GM18870 (cell line): ENCODE measurements at regions not wholly inside any gene's neighbourhood (a gene's known extent, or its start where the extent isn't known, plus 50 kb on each side); places are given as distances from the start of the nearest gene placed in this dataset.
"Not testable (repeated sequence)": the region's sequence is repeated elsewhere in the genome, so short reads cannot be mapped to it uniquely, and the experiment has no call there.

ENCODE experiments used
- ATAC-seq: cut with Tn5 transposase; IDR thresholded peaks from one replicate; pipeline ENCODE4 v1.9.1; 2021; ENCODE audit warnings: moderate library complexity; ENCODE audit not compliant: unreplicated experiment

GRCh38 chr18:70705831-70706416, 417.1 kb downstream of the SOCS6 start:
- ATAC-seq, result no peak

DNA sequence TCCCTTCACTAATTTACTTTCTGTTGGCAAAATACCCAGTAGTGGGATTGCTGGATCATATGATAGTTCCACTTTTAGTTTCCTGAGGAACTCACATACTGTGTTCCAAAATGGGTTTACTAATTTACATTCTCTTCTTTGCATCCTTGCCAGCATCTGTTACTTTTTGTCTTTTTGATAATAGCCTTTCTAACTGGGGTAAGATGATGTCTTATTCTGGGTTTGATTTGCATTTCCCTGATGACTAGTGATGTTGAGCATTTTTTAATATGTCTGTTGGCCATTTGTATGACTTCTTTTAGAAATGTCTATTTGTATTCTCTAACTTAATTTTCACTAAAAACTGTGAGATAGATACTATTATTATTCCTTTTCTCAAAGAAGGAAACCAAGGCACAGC, 411.7 kb downstream of the SOCS6 start:
- no peak for ATAC-seq

GRCh38 chr18:70698574-70698973, 409.7 kb downstream of the SOCS6 start:
- ATAC-seq, result no peak

- ATAC-seq, result no peak
Measured at GRCh38 chr18:70693246-70693645, 404.4 kb downstream of the SOCS6 start.

DNA sequence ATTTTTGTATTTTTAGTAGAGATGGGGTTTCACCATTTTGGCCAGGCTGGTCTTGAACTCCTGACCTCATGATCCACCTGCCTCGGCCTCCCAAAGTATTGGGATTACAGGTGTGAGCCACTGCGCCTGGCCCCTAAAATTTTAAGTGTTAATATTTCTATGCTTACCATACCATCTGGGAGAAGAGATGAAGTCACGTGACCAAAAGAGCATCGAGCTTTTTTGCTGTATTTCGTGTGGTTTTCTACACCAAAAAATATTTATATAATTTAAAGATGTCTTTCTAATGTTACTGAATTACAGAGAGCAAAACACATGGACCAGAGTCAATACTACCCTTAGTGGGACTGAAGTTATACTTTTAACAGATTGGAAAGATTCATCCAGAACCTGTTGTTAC, 400.9 kb downstream of the SOCS6 start:
- ATAC-seq, result not testable (repeated sequence)

- ATAC-seq, result no peak
Measured at GRCh38 chr18:70688286-70688685, 399.4 kb downstream of the SOCS6 start.

DNA sequence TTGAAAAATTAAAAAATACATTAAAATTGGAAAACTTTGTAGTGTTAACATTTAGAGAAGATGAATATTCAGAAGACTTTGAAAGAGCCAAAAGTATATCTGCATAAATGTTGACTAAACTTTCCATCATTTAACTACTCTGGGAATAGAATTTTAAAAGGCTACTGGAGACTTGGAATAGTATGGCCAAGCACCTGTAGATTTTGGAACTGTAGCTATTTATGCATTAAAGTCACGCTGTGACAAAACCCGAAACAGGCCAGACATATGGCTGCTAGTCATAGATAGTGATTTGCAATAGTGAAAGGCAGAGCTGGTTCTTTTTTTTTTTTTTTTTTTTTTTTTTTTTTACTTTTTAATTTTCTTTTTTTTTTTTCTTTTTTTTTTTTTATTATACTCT, 396.0 kb downstream of the SOCS6 start:
- ATAC-seq, result no peak

DNA sequence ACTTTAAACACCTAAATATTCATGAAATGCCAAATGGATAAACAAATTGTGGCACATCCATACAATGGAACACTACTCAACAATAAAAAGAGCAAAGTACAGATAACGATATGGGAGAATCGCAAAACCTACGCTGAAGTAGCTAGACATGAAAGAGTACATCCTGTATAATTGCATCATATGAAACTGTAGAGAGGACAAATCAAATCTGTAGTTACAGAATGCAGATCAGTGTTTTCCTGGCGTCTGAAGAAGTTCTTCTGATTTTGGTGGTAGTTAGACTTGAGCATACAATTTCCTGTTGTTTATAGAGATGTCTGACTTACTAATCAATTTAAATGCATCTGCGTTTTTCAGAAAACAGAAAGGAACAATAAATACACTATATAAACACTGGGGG, 394.4 kb downstream of the SOCS6 start:
- no peak for ATAC-seq

DNA sequence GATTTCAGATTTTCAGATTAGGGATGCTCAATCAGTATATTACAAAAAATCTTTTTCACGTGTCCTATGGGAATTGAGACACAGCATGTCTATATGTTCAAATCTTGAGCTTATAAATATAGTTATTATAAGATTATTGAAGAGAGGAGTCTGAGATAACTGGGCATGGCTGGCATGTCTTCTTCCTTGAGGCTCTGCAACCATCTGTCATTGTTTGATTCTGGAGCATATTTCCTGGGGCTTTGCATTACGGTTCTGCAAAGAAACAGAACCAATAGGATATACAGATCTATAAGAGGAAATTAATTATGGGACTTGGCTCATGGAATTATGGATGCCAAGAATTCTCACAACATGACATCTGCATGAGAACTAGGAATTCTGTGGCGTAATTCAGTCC, 386.1 kb downstream of the SOCS6 start:
- no peak for ATAC-seq

GRCh38 chr18:70673831-70674230, 385.0 kb downstream of the SOCS6 start:
- ATAC-seq, result no peak

DNA sequence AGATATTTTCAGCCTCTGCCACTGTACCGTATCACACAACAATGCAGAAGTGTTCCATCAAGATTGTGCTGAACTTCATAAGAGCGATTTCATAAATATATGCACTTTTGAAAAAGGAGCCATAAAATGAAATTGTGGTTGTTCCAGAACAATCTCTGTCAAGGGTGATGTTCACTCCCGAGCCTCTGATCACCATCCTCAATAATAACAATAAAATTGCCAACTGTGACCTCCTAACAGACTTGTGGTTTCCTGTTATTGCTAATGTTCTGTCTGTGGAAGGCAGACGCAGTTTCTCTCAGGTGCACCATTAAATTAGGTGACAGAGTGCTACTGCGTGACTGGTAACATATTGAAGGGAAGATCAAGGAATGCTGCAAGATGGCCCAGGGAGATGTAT, 383.7 kb downstream of the SOCS6 start:
- no peak for ATAC-seq

GRCh38 chr18:70671889-70672565, 383.2 kb downstream of the SOCS6 start:
- ATAC-seq, result no peak

GRCh38 chr18:70666936-70667335, 378.1 kb downstream of the SOCS6 start:
- no peak for ATAC-seq

DNA sequence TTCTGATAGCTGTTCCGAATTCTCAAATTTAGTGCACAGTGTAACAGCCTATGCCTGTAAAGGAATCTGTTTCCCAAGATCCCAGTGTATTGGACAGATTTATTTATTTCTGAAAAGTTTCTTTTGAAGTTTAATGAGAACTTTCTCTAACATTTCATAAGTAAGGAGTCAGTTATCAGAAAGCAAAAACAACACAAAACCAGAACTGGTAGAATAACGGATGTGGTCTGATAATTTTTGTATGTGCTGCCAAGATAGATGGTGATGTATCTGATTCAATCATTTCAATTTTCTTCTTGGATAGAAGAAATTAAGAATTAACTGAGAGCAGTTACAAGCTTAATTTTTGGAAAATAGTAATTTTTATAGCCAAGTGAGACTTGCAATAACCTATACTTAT, 374.3 kb downstream of the SOCS6 start:
- no peak for ATAC-seq

DNA sequence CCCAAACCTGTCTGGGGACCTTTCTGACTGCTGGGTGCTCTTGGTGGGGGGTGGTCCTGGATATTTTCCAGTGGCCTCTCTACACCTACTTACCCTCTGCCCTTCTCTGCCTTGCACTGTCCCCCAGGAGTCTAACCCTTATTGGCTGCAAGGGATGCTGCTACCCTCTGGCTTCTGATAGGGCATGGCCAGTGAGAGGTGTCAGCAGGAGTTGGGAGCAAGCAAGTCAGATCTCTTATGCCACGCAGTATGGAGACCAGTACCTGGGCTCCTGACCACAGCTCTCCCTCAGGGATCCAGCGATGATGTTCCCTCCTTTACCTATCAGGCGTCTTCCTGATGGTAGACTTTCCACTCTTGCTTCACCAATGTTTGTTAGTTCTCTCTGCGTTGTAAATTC, 373.7 kb downstream of the SOCS6 start:
- ATAC-seq, result no peak

- no peak for ATAC-seq
Measured at GRCh38 chr18:70659036-70659925, 370.4 kb downstream of the SOCS6 start.

GRCh38 chr18:70653671-70654070, 364.8 kb downstream of the SOCS6 start:
- no peak for ATAC-seq

DNA sequence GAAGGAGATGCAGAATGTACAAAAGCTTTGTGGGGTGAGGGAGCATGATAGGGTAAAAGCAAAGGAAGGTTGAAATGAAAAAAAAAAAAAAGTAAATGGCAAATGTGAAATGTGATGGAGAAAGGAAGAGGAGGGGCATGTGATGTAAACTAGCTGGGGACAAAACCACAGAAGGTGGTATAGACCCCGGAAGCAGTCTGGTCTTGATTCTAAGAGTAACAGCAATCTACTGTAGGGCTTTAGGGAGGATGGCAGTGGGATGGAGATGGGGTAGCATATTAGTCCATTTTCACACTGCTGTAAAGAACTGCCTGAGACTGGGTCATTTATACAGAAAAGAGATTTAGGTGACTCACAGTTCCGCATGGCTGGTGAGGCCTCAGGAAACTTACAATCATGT, 362.0 kb downstream of the SOCS6 start:
- no peak for ATAC-seq

DNA sequence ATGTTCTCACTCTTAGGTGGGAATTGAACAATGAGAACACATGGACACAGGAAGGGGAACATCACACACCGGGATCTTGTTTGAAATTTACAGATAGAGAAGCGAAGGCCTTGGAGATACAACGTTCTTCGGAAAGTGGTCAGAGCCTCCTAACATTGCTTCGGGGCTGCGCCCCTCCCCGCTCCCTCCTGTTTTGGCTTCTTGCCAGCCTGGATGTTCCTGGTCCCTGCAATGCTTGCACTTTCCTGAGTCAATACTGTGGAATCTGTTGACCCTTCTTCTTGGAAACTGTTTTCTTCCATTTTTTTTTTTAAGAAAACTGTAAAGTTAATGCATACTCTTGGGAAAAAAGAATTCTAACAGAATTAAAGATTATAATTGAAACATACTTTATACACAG, 360.8 kb downstream of the SOCS6 start:
- no peak for ATAC-seq

DNA sequence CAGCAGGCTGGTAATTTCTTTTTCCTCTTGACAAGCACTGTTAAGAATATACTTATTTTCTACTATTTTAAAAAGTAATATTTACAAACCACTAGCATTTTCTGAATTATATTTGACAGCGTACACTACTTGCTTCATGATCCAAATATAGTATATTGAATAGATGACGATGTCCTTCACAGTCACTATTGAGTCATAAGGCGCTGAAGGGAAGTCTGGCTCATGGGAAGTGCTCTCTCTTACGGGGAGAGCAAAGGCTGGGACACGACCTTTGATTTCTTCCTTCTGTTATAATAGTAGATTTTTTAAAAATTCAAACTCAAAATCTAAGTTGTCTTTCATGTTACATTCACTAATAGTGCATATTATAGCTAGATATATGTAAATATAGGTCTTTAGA, 357.1 kb downstream of the SOCS6 start:
- ATAC-seq, result no peak

- no peak for ATAC-seq
Measured at GRCh38 chr18:70643812-70644211, 355.0 kb downstream of the SOCS6 start.

DNA sequence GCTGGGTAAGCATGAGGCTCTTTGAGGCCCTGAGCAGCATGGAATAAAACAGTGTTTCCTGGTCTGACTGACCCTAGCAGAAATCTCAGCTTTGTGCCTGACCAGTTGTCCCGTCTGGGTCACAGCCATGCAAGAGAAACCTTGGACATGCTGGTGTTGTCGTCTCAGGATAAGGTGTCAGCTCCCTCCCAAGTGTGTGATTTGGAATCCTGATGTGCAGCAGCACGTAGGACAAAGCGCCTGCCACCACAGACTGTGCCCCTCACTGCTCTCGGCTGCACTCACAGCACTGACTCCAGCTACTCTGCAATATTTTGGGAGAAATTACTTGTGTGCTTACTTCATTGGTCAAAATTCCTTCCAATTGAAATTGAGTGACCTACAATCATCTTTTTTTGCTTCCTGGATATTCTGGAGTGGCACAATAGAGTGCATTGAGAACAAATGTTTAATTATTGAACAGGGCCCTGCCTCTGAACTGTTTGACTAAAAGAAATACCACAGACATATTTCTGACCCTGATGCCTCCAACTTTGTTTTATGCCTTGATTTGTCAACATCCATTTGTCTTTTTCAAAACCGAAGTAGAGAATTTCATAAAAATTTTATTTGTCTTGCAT, 352.4 kb downstream of the SOCS6 start:
- ATAC-seq, result no peak
